Central memory CD8-positive, alpha-beta T cell (primary cell): ENCODE measurements at regions not wholly inside any gene's neighbourhood (a gene's known extent, or its start where the extent isn't known, plus 50 kb on each side); places are given as distances from the start of the nearest gene placed in this dataset.

ENCODE experiments used
- ATAC-seq: fragments of 150-1000 bp; cut with Tn5 transposase; replicated peaks from 2 replicates; pipeline ENCODE4 v1.10.0; 2022; ENCODE audit warnings: mild to moderate bottlenecking, moderate FRiP score, moderate number of reproducible peaks; ENCODE audit not compliant: poor library complexity, severe bottlenecking; ENCODE audit errors: extremely low read depth
- DNase-seq, 2 donors: peaks; one replicate each; pipeline ENCODE4 v3.0.0; 2021; ENCODE audit warnings: low spot score in 2 of 2
- H3K27ac Mint-ChIP-seq: one replicate; pipeline ENCODE4 v1.8.0; 2022; ENCODE audit warnings: low read depth, mild to moderate bottlenecking, moderate library complexity, mixed read lengths
- H3K27me3 Mint-ChIP-seq: one replicate; pipeline ENCODE4 v1.8.0; 2022; ENCODE audit warnings: mixed read lengths
- H3K36me3 Mint-ChIP-seq: one replicate; pipeline ENCODE4 v1.8.0; 2022; ENCODE audit warnings: mild to moderate bottlenecking, moderate library complexity, mixed read lengths; ENCODE audit not compliant: insufficient read depth
- H3K4me1 Mint-ChIP-seq: one replicate; pipeline ENCODE4 v1.8.0; 2022; ENCODE audit warnings: mixed read lengths
- H3K4me3 Mint-ChIP-seq: one replicate; pipeline ENCODE4 v1.8.0; 2022; ENCODE audit warnings: mild to moderate bottlenecking, moderate library complexity, mixed read lengths
- H3K9me3 Mint-ChIP-seq: one replicate; pipeline ENCODE4 v1.8.0; 2022; ENCODE audit warnings: mixed read lengths

- no peak overlapping the region for H3K27ac Mint-ChIP-seq
- H3K27me3 Mint-ChIP-seq: no peaks in the 10 kb centered on the region
- DNase-seq: no peak
- H3K4me3 Mint-ChIP-seq: no peak overlapping the region
- H3K36me3 Mint-ChIP-seq: no peaks in the 10 kb centered on the region
- no peaks in the 10 kb centered on the region for H3K4me1 Mint-ChIP-seq
- H3K9me3 Mint-ChIP-seq: peaks cover 47% of the 10 kb centered on the region
- ATAC-seq: no peak
These were observed 642.4 kb upstream of the API5 start for GRCh38 chr11:42669248-42669976.

GRCh38 chr11:42674436-42674835 is 637.4 kb upstream of the API5 start:
- Mint-ChIP-seq H3K36me3 (no peaks in the 10 kb centered on the region), H3K27me3 (no peaks in the 10 kb centered on the region), H3K4me3 (no peak overlapping the region), H3K27ac (no peak overlapping the region), H3K9me3 (peaks cover 26% of the 10 kb centered on the region), H3K4me1 (no peaks in the 10 kb centered on the region)
- no peak for DNase-seq
- ATAC-seq: no peak

GRCh38 chr11:42707541-42707940 is 604.3 kb upstream of the API5 start:
- Mint-ChIP-seq H3K27me3 (no peaks in the 10 kb centered on the region), H3K4me1 (no peaks in the 10 kb centered on the region), H3K9me3 (peaks cover 5% of the 10 kb centered on the region), H3K36me3 (no peaks in the 10 kb centered on the region), H3K4me3 (no peak overlapping the region), H3K27ac (no peak overlapping the region)
- DNase-seq: no peak
- no peak for ATAC-seq

DNA sequence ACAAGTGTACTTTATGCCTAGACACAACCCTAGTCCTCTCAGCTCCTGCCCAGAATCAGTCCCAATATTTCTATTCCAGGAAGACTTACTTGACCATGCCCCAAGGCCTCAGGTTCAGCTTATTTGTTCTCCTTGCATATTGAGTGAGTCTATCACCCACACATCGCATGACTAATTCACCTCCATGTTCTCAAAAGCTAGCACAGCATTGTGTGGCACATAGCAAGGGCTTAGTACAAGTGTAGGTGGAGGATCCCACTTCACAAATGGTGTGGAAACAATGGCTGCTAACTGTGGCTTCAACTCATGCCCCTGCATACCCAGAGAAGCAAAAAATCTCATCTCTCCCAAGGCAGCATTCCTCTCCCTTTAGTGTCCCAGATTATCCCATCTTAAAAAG is 602.6 kb upstream of the API5 start:
- DNase-seq (no peak), ATAC-seq (no peak)
- H3K4me1 Mint-ChIP-seq: no peaks in the 10 kb centered on the region
- peaks cover 7% of the 10 kb centered on the region for H3K9me3 Mint-ChIP-seq
- H3K36me3 Mint-ChIP-seq: no peaks in the 10 kb centered on the region
- no peak overlapping the region for H3K4me3 Mint-ChIP-seq
- no peak overlapping the region for H3K27ac Mint-ChIP-seq
- no peaks in the 10 kb centered on the region for H3K27me3 Mint-ChIP-seq

DNA sequence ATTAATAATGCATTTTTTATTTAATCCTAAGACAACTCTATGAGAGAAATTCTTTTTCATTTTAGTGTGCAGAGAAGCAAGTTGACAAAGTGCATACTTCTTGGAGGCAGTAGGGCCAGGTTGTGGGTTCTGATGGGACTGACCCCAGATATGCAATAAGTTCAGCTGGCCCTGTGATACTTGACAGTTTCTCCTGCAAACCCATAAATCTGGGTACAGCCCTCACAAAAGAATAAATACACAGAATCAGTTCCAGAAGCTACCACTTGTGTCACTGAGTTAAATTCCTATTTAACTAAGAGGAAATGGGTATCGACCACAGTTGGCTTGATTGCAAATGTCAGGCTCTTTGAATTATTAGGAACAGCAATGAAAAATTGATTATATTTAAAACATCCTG is 598.5 kb upstream of the API5 start:
- Mint-ChIP-seq H3K9me3 (peaks cover 30% of the 10 kb centered on the region), H3K36me3 (no peaks in the 10 kb centered on the region), H3K4me1 (no peaks in the 10 kb centered on the region), H3K4me3 (no peak overlapping the region), H3K27me3 (no peaks in the 10 kb centered on the region), H3K27ac (no peak overlapping the region)
- DNase-seq: no peak
- no peak for ATAC-seq

DNA sequence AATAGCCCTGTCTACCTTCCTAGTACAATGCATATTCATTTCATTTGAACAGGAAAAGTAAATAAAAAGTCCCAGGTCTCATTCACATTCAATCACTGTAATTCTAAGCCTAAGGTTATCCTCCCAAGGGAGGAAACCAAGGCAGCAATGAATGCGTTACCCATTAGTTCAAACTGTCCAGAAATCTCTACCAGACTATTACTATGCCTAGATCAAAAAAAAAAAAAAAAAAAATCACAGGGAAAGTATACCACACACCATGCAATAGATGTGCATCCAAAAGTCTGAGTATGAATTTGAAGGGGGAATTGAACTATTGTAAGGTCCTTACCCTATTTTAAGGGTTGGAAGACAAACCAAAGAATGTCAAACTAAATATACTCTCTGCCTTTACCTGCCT is 598.0 kb upstream of the API5 start:
- DNase-seq (no peak), ATAC-seq (no peak)
- H3K4me1 Mint-ChIP-seq: no peaks in the 10 kb centered on the region
- peaks cover 34% of the 10 kb centered on the region for H3K9me3 Mint-ChIP-seq
- H3K36me3 Mint-ChIP-seq: no peaks in the 10 kb centered on the region
- H3K4me3 Mint-ChIP-seq: no peak overlapping the region
- no peak overlapping the region for H3K27ac Mint-ChIP-seq
- no peaks in the 10 kb centered on the region for H3K27me3 Mint-ChIP-seq

- Mint-ChIP-seq H3K9me3 (peaks cover 25% of the 10 kb centered on the region), H3K27ac (no peak overlapping the region), H3K4me1 (no peaks in the 10 kb centered on the region), H3K27me3 (no peaks in the 10 kb centered on the region), H3K36me3 (no peaks in the 10 kb centered on the region), H3K4me3 (no peak overlapping the region)
- ATAC-seq: no peak
- DNase-seq: no peak
These were observed 590.9 kb upstream of the API5 start for GRCh38 chr11:42720716-42721563.

DNA sequence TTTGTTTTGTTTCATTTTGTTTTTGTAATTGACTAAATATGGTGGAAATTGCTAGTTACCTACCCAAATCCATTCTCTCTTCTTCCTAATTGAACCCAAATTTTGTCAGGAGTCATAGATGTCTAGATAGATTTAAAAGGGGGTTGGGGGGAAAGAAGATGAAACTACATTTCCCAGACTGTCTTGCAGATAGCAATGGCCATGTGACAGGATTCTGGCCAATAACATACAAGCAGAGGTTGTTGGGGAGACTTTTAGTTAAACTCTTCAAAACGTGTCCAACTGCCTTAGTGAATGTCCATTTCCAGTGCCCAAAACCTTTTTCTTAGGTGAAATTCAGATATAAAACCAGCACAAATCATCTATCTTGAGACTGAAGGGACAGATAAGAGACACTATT is 583.9 kb upstream of the API5 start:
- no peak for DNase-seq
- H3K4me3 Mint-ChIP-seq: no peak overlapping the region
- peaks cover 16% of the 10 kb centered on the region for H3K9me3 Mint-ChIP-seq
- H3K27ac Mint-ChIP-seq: no peak overlapping the region
- ATAC-seq: no peak
- H3K36me3 Mint-ChIP-seq: no peaks in the 10 kb centered on the region
- no peaks in the 10 kb centered on the region for H3K4me1 Mint-ChIP-seq
- H3K27me3 Mint-ChIP-seq: no peaks in the 10 kb centered on the region

DNA sequence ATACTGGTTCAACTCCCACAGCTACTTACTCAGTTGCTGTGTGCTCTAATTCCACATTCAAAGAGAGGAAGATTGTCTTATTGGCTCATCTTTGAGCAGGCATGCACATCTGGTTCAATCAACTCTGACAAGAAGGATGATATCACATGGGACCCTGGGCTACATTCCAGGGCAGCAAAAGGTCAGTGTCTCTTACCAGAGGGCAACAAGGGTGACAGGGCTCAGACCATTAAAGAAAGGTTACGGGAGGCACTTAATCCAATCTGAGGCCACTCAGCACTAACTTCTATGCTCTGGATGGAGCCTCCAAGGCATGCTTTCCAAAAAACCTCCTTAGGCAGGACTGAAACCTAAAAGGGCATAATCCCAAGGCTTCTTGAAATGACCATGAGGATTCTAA is 549.4 kb upstream of the API5 start:
- peaks cover 11% of the 10 kb centered on the region for H3K9me3 Mint-ChIP-seq
- no peaks in the 10 kb centered on the region for H3K27me3 Mint-ChIP-seq
- ATAC-seq (no peak), DNase-seq (no peak)
- no peak overlapping the region for H3K27ac Mint-ChIP-seq
- H3K4me1 Mint-ChIP-seq: no peaks in the 10 kb centered on the region
- H3K4me3 Mint-ChIP-seq: no peak overlapping the region
- H3K36me3 Mint-ChIP-seq: no peaks in the 10 kb centered on the region

- no peak for ATAC-seq
- no peak overlapping the region for H3K4me3 Mint-ChIP-seq
- no peak for DNase-seq
- no peaks in the 10 kb centered on the region for H3K27me3 Mint-ChIP-seq
- no peaks in the 10 kb centered on the region for H3K36me3 Mint-ChIP-seq
- no peak overlapping the region for H3K27ac Mint-ChIP-seq
- no peaks in the 10 kb centered on the region for H3K4me1 Mint-ChIP-seq
- H3K9me3 Mint-ChIP-seq: peaks cover 18% of the 10 kb centered on the region
These were observed 546.9 kb upstream of the API5 start for GRCh38 chr11:42764936-42765335.

GRCh38 chr11:42768576-42768975 is 543.2 kb upstream of the API5 start:
- H3K36me3 Mint-ChIP-seq: no peaks in the 10 kb centered on the region
- H3K27ac Mint-ChIP-seq: no peak overlapping the region
- no peak for ATAC-seq
- H3K4me3 Mint-ChIP-seq: no peak overlapping the region
- no peaks in the 10 kb centered on the region for H3K27me3 Mint-ChIP-seq
- no peak for DNase-seq
- H3K9me3 Mint-ChIP-seq: peaks cover 20% of the 10 kb centered on the region
- no peaks in the 10 kb centered on the region for H3K4me1 Mint-ChIP-seq

- no peak overlapping the region for H3K4me3 Mint-ChIP-seq
- ATAC-seq (no peak), DNase-seq (no peak)
- peaks cover 20% of the 10 kb centered on the region for H3K9me3 Mint-ChIP-seq
- H3K4me1 Mint-ChIP-seq: no peaks in the 10 kb centered on the region
- no peaks in the 10 kb centered on the region for H3K27me3 Mint-ChIP-seq
- no peaks in the 10 kb centered on the region for H3K36me3 Mint-ChIP-seq
- H3K27ac Mint-ChIP-seq: no peak overlapping the region
These were observed 541.2 kb upstream of the API5 start for GRCh38 chr11:42770444-42771065.

- Mint-ChIP-seq H3K27me3 (no peaks in the 10 kb centered on the region), H3K36me3 (no peaks in the 10 kb centered on the region), H3K4me1 (no peaks in the 10 kb centered on the region), H3K9me3 (peaks cover 20% of the 10 kb centered on the region), H3K27ac (no peak overlapping the region), H3K4me3 (no peak overlapping the region)
- no peak for ATAC-seq
- DNase-seq: no peak
These were observed 538.9 kb upstream of the API5 start for GRCh38 chr11:42772886-42773285.
